ENCODE measurements at regions not wholly inside any gene's neighbourhood (a gene's known extent, or its start where the extent isn't known, plus 50 kb on each side); places are given as distances from the start of the nearest gene placed in this dataset.

DNA sequence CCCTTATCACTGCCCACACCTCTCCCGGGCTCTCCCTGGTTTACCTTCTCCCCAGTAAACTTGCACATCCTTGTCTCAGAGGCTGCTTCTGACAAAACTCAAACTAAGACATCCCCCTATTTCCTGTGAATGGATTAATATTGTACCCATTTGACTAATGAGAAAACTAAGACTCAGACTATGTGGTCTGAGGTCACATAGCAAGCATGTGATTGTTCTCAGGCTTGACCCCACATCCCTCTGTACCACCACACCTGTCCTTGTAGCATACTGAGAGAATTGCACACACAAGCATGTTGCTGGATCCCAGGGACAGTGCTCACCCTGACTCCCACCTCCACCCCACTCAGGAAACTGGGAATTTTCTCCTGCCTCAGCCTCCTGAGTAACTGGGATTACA lies 90.7 kb upstream of the HES1 start:
- no CpG with 5 or more reads among the region's 1 CpG for WGBS (ENCODE audit: insufficient coverage)
- Histone ChIP-seq H3K9me3 (ENCODE audit: control insufficient read depth, insufficient read depth, low read length) (no peaks in the 10 kb centered on the region), H3K27me3 (ENCODE audit: control insufficient read depth, insufficient read depth, low read length) (no peaks in the 10 kb centered on the region), H3K4me3 (ENCODE audit: low read depth, low read length) (no peak overlapping the region), H3K36me3 (ENCODE audit: control insufficient read depth, insufficient read depth, low read length) (no peaks in the 10 kb centered on the region), H3K27ac (ENCODE audit: low read depth, low read length) (no peak overlapping the region), H3K4me1 (ENCODE audit: control insufficient read depth, insufficient read depth, low read length) (peaks cover 17% of the 10 kb centered on the region)
- no peak for DNase-seq (ENCODE audit: low read depth in 4 of 6, low spot score in 6 of 6)

DNA sequence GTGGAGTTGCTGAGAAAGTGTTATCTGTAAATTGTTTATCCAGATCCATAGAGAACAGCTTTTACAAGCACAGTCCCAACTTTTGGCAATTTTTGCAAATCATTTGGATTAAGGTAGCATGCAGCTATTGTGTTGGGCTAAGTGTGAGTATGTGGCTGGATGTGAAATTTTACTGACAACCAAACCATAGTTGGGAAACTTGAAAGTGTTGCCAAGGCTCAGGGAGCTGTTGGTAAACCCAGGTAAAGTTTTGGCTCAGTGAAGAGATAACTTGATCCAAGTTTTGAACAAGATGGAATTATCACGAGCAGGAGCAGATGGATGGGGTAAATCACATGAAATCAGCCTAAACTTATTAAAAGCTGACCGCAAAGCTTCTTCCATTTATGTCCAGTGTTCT lies 90.0 kb upstream of the HES1 start:
- Histone ChIP-seq H3K27me3 (ENCODE audit: control insufficient read depth, insufficient read depth, low read length) (no peaks in the 10 kb centered on the region), H3K36me3 (ENCODE audit: control insufficient read depth, insufficient read depth, low read length) (no peaks in the 10 kb centered on the region), H3K4me3 (ENCODE audit: low read depth, low read length) (no peak overlapping the region), H3K4me1 (ENCODE audit: control insufficient read depth, insufficient read depth, low read length) (peaks cover 12% of the 10 kb centered on the region), H3K27ac (ENCODE audit: low read depth, low read length) (no peak overlapping the region), H3K9me3 (ENCODE audit: control insufficient read depth, insufficient read depth, low read length) (peaks cover 4% of the 10 kb centered on the region)
- no peak for DNase-seq (ENCODE audit: low read depth in 4 of 6, low spot score in 6 of 6)
- WGBS (ENCODE audit: insufficient coverage), result no CpG with 5 or more reads among the region's 2 CpGs

DNA sequence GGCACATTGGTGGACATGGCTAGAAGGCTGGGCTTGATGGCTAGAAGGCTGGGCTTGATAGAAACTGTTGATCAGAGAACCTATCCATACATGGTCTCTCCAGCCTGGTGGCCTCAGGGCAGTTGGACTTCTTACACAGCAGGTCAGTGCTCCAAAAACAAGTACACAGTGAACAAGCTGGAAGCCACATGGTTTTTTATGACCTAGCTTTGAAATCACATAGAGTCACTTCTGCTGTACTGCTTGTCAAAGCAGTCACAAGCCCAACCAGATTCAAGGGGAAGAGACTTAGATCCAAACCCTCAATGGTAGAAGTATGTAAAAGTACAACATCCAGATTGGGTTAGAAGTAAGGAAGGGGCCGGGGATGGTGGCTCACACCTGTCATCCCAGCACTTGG lies 89.4 kb upstream of the HES1 start:
- DNase-seq (ENCODE audit: low read depth in 4 of 6, low spot score in 6 of 6), result no peak

DNA sequence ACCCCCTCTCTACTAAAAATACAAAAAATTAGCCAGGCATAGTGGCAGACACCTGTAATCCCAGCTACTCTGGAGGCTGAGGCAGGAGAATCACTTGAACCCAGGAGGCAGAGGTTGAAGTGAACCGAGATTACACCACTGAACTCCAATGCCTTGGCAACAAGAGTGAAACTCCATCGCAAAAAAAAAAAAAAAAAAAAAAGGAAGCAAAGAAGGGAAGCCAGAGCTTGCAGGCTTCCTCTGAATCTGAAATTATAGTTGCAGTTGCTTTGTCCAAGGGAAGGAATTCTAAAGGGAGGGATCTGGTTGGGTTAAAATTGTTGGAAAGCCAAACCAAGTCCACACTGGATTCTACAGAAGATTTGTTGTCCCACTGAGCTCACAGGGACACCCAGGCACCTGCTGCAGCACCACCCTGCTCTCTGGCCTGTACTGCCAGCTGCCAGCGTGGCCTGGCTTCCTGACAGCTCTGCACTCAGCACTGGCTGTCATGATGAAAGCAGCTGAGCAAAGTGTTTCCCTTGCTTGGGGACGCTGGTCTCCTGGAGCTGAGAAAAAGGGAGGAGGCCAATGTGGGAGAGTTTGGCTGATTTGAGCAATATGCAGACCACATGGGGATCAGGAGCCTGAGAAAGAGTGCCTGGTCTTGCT lies 88.8 kb upstream of the HES1 start:
- Histone ChIP-seq H3K27ac (ENCODE audit: low read depth, low read length) (peak overlapping the region; percentile 42), H3K27me3 (ENCODE audit: control insufficient read depth, insufficient read depth, low read length) (no peaks in the 10 kb centered on the region), H3K4me3 (ENCODE audit: low read depth, low read length) (no peak overlapping the region), H3K4me1 (ENCODE audit: control insufficient read depth, insufficient read depth, low read length) (peaks cover 10% of the 10 kb centered on the region), H3K9me3 (ENCODE audit: control insufficient read depth, insufficient read depth, low read length) (peaks cover 6% of the 10 kb centered on the region), H3K36me3 (ENCODE audit: control insufficient read depth, insufficient read depth, low read length) (no peaks in the 10 kb centered on the region)
- 23% methylated on average over 3 of the region's 4 CpGs for WGBS (ENCODE audit: insufficient coverage)
- DNase-seq (ENCODE audit: low read depth in 4 of 6, low spot score in 6 of 6), result peak in 3 of 6 donors; percentile 45 to 76 (median 64)

More for the DNA sequence above, 89.4 kb upstream of the HES1 start:
- no peak overlapping the region for H3K4me3 ChIP-seq (ENCODE audit: low read depth, low read length)
- H3K9me3 ChIP-seq (ENCODE audit: control insufficient read depth, insufficient read depth, low read length), result peaks cover 4% of the 10 kb centered on the region
- H3K36me3 ChIP-seq (ENCODE audit: control insufficient read depth, insufficient read depth, low read length), result no peaks in the 10 kb centered on the region
- no peak overlapping the region for H3K27ac ChIP-seq (ENCODE audit: low read depth, low read length)
- peaks cover 10% of the 10 kb centered on the region for H3K4me1 ChIP-seq (ENCODE audit: control insufficient read depth, insufficient read depth, low read length)
- no CpG with 5 or more reads among the region's 1 CpG for WGBS (ENCODE audit: insufficient coverage)
- H3K27me3 ChIP-seq (ENCODE audit: control insufficient read depth, insufficient read depth, low read length), result no peaks in the 10 kb centered on the region

DNA sequence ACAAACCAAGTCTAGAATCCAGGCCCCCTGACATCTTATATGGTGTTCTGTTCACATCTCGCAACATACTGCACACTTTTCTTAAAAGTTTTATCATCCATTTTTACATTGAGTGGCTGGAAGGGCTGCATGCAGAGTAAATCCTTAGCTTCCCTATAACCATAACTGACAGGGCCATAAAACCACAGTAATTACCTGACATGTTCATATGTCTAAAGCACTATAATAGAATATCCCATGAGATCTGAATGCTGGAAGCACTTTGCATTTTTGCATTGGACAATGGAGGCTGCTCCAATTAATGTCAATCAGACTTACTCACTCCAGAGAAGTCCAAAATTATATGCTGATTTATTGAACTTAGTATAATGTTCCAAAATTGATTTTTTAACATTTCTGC lies 86.6 kb upstream of the HES1 start:
- peaks cover 6% of the 10 kb centered on the region for H3K9me3 ChIP-seq (ENCODE audit: control insufficient read depth, insufficient read depth, low read length)
- DNase-seq (ENCODE audit: low read depth in 4 of 6, low spot score in 6 of 6), result no peak
- no peak overlapping the region for H3K4me3 ChIP-seq (ENCODE audit: low read depth, low read length)
- no peaks in the 10 kb centered on the region for H3K27me3 ChIP-seq (ENCODE audit: control insufficient read depth, insufficient read depth, low read length)
- WGBS (ENCODE audit: insufficient coverage), result no CpG with 5 or more reads among the region's 1 CpG
- no peaks in the 10 kb centered on the region for H3K36me3 ChIP-seq (ENCODE audit: control insufficient read depth, insufficient read depth, low read length)
- H3K27ac ChIP-seq (ENCODE audit: low read depth, low read length), result no peak overlapping the region
- H3K4me1 ChIP-seq (ENCODE audit: control insufficient read depth, insufficient read depth, low read length), result peaks cover 8% of the 10 kb centered on the region

DNA sequence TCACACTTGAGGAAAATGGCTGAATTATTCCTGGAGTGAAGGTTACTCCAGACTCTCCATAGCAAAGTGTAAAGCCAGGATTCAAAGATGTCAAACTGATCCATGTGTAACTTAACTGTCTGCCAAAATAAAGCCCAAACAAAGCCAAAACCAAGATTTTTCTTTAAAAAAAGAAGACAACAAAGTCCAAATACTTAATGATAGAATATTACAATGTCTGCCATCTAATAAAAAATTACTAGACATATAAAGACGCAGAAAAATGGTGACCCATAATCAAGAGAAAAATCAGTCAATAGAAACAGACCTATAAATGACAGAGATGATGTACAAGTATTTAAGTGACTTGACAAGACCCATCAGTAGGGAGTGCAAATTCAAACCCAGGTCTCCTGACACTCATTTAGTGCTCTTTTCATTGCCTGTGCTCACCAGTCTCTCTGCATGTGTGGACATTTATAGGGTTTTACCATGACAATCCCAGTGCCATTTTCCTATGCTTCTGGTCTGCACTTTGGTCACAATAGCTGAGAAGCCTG lies 85.1 kb upstream of the HES1 start:
- Histone ChIP-seq H3K27me3 (ENCODE audit: control insufficient read depth, insufficient read depth, low read length) (no peaks in the 10 kb centered on the region), H3K4me1 (ENCODE audit: control insufficient read depth, insufficient read depth, low read length) (peaks cover 8% of the 10 kb centered on the region), H3K9me3 (ENCODE audit: control insufficient read depth, insufficient read depth, low read length) (peaks cover 6% of the 10 kb centered on the region), H3K36me3 (ENCODE audit: control insufficient read depth, insufficient read depth, low read length) (no peaks in the 10 kb centered on the region), H3K27ac (ENCODE audit: low read depth, low read length) (no peak overlapping the region), H3K4me3 (ENCODE audit: low read depth, low read length) (no peak overlapping the region)
- WGBS (ENCODE audit: insufficient coverage), result no CpG with 5 or more reads among the region's 1 CpG
- DNase-seq (ENCODE audit: low read depth in 4 of 6, low spot score in 6 of 6), result no peak

DNA sequence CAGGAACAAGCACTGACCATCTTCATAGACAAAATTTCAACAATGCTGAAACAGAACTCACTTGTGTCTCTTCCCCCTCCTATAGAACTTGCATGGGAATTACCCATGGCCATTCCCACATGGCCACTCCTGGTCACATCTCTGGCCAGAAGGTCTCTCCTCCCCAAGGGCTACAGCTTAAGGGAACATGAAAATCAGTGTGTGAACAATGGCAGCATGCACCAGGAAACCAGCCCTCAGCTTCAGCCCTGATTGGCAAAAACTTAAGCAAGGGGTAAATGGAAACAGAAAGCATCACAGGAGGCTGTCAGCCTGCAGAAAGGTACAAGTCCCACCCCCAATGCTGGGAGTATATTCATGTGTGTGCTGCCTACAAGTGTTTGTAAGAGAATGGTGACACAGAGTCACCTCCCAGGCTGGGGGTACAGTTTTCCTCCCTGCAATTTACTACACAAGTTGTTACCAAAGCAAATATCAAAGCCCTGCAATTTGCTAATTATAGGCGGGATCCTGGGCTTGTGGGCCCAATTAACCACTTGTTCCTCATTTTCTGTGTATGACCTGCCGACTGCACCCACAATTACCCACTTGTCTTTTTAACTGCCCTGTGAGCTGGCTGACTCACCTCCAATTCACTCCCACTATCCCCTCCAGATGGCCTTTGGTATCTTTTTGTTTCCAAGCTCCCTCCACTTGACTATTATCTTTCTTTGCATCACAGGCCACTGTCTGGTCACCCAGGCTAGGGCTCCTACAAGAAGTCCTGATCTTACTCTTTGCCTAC lies 84.4 kb upstream of the HES1 start:
- Histone ChIP-seq H3K36me3 (ENCODE audit: control insufficient read depth, insufficient read depth, low read length) (no peaks in the 10 kb centered on the region), H3K27ac (ENCODE audit: low read depth, low read length) (no peak overlapping the region), H3K4me1 (ENCODE audit: control insufficient read depth, insufficient read depth, low read length) (peaks cover 8% of the 10 kb centered on the region), H3K27me3 (ENCODE audit: control insufficient read depth, insufficient read depth, low read length) (no peaks in the 10 kb centered on the region), H3K9me3 (ENCODE audit: control insufficient read depth, insufficient read depth, low read length) (peaks cover 6% of the 10 kb centered on the region), H3K4me3 (ENCODE audit: low read depth, low read length) (no peak overlapping the region)
- DNase-seq (ENCODE audit: low read depth in 4 of 6, low spot score in 6 of 6), result no peak
- 78% methylated on average over 2 of the region's 2 CpGs for WGBS (ENCODE audit: insufficient coverage)

DNA sequence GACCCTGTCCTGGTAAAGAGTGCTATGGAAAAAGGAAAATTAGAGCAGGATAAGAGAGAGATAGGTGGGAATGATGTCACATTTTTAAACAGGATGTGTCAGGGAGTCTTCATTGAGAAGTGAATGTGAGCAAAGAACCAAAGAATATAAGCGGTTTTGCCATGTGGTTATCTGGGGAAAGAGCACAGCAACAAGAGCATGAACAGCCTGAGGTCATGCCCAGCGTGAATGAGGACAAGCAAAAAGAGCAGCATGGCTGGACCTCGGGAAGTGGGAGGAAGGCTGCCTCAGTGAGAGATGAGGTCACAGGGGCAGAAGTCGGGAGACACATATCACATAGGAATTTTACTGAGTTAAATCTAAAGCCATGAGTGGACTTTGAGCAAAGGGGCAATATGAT lies 82.8 kb upstream of the HES1 start:
- Histone ChIP-seq H3K9me3 (ENCODE audit: control insufficient read depth, insufficient read depth, low read length) (peaks cover 6% of the 10 kb centered on the region), H3K4me3 (ENCODE audit: low read depth, low read length) (no peak overlapping the region), H3K27me3 (ENCODE audit: control insufficient read depth, insufficient read depth, low read length) (peaks cover 4% of the 10 kb centered on the region), H3K36me3 (ENCODE audit: control insufficient read depth, insufficient read depth, low read length) (no peaks in the 10 kb centered on the region), H3K27ac (ENCODE audit: low read depth, low read length) (no peak overlapping the region), H3K4me1 (ENCODE audit: control insufficient read depth, insufficient read depth, low read length) (peaks cover 3% of the 10 kb centered on the region)
- 81% methylated on average over 4 of the region's 4 CpGs for WGBS (ENCODE audit: insufficient coverage)
- DNase-seq (ENCODE audit: low read depth in 4 of 6, low spot score in 6 of 6), result no peak

DNA sequence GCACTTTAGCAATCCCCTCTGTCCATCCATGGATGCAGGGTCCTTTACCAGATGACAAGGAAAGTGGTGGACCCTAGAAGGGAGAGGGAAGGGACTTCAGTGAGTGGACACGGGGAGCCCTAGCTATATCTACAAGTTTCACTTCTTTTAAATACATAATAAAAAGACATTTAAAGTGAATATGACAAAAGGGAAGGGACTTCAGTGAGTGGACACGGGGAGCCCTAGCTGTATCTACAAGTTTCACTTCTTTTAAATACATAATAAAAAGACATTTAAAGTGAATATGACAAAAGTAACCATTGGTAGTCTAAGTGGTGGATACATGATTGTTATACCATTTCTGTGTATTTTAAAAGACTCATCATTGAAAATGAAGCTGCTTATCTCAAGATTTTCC lies 81.9 kb upstream of the HES1 start:
- no peak overlapping the region for H3K4me3 ChIP-seq (ENCODE audit: low read depth, low read length)
- peaks cover 5% of the 10 kb centered on the region for H3K4me1 ChIP-seq (ENCODE audit: control insufficient read depth, insufficient read depth, low read length)
- no peak for DNase-seq (ENCODE audit: low read depth in 4 of 6, low spot score in 6 of 6)
- peaks cover 6% of the 10 kb centered on the region for H3K9me3 ChIP-seq (ENCODE audit: control insufficient read depth, insufficient read depth, low read length)
- no peaks in the 10 kb centered on the region for H3K36me3 ChIP-seq (ENCODE audit: control insufficient read depth, insufficient read depth, low read length)
- H3K27me3 ChIP-seq (ENCODE audit: control insufficient read depth, insufficient read depth, low read length), result peaks cover 4% of the 10 kb centered on the region
- no peak overlapping the region for H3K27ac ChIP-seq (ENCODE audit: low read depth, low read length)
- no CpG with 5 or more reads among the region's 2 CpGs for WGBS (ENCODE audit: insufficient coverage)

DNA sequence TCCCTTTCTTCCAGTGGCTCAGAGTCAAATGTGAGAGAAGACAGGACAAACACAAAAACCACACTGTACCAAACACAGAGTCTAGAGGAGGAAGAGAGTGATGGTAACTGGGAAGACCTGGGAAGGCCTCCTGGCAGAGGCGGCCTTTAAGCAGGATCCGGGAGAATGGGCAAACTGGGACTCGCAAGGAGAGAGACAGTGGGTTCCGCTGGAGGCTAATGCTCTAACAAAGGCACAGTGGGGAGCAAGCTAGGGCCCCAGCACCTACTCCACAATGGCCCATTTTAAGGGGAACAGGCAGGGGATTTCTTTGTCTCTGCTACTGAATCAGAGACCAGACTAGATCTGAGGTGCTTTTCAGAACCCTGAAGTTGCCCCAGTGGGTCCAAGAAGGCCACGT lies 81.4 kb upstream of the HES1 start:
- Histone ChIP-seq H3K27me3 (ENCODE audit: control insufficient read depth, insufficient read depth, low read length) (peaks cover 4% of the 10 kb centered on the region), H3K36me3 (ENCODE audit: control insufficient read depth, insufficient read depth, low read length) (no peaks in the 10 kb centered on the region)
- DNase-seq (ENCODE audit: low read depth in 4 of 6, low spot score in 6 of 6), result no peak

More for the DNA sequence above, 81.4 kb upstream of the HES1 start:
- 76% methylated on average over 5 of the region's 5 CpGs for WGBS (ENCODE audit: insufficient coverage)
- peaks cover 5% of the 10 kb centered on the region for H3K4me1 ChIP-seq (ENCODE audit: control insufficient read depth, insufficient read depth, low read length)
- no peak overlapping the region for H3K27ac ChIP-seq (ENCODE audit: low read depth, low read length)
- peaks cover 6% of the 10 kb centered on the region for H3K9me3 ChIP-seq (ENCODE audit: control insufficient read depth, insufficient read depth, low read length)
- H3K4me3 ChIP-seq (ENCODE audit: low read depth, low read length), result no peak overlapping the region
